ENCODE measurements at regions not wholly inside any gene's neighbourhood (a gene's known extent, or its start where the extent isn't known, plus 50 kb on each side); places are given as distances from the start of the nearest gene placed in this dataset.
"Not testable (repeated sequence)": the region's sequence is repeated elsewhere in the genome, so short reads cannot be mapped to it uniquely, and the experiment has no call there.

- not testable (repeated sequence) for H3K27ac ChIP-seq (ENCODE audit: low read length); H3K9me3 ChIP-seq (ENCODE audit: control insufficient read depth in 1 of 2, low read length in 2 of 2); H3K36me3 ChIP-seq (ENCODE audit: control insufficient read depth in 1 of 2, insufficient read depth in 2 of 2, low read length in 2 of 2); H3K27me3 ChIP-seq (ENCODE audit: low read depth, low read length); H3K4me1 ChIP-seq (ENCODE audit: control insufficient read depth in 1 of 2, insufficient read depth in 2 of 2, low read length in 2 of 2); H3K4me3 ChIP-seq (ENCODE audit: low read depth in 1 of 2, low read length in 2 of 2)
Measured at GRCh38 chr16:33975744-33976143, 516.3 kb downstream of the TP53TG3F start.

GRCh38 chr16:33976521-33976920, 517.1 kb downstream of the TP53TG3F start:
- not testable (repeated sequence) for H3K27me3 ChIP-seq (ENCODE audit: low read depth, low read length); H3K9me3 ChIP-seq (ENCODE audit: control insufficient read depth in 1 of 2, low read length in 2 of 2); H3K4me1 ChIP-seq (ENCODE audit: control insufficient read depth in 1 of 2, insufficient read depth in 2 of 2, low read length in 2 of 2); H3K36me3 ChIP-seq (ENCODE audit: control insufficient read depth in 1 of 2, insufficient read depth in 2 of 2, low read length in 2 of 2); H3K27ac ChIP-seq (ENCODE audit: low read length); H3K4me3 ChIP-seq (ENCODE audit: low read depth in 1 of 2, low read length in 2 of 2)

GRCh38 chr16:33978784-33979183, 519.4 kb downstream of the TP53TG3F start:
- H3K4me3 ChIP-seq (ENCODE audit: low read depth in 1 of 2, low read length in 2 of 2); H3K27ac ChIP-seq (ENCODE audit: low read length); H3K4me1 ChIP-seq (ENCODE audit: control insufficient read depth in 1 of 2, insufficient read depth in 2 of 2, low read length in 2 of 2); H3K9me3 ChIP-seq (ENCODE audit: control insufficient read depth in 1 of 2, low read length in 2 of 2); H3K36me3 ChIP-seq (ENCODE audit: control insufficient read depth in 1 of 2, insufficient read depth in 2 of 2, low read length in 2 of 2); H3K27me3 ChIP-seq (ENCODE audit: low read depth, low read length): not testable (repeated sequence)

- not testable (repeated sequence) for H3K9me3 ChIP-seq (ENCODE audit: control insufficient read depth in 1 of 2, low read length in 2 of 2); H3K36me3 ChIP-seq (ENCODE audit: control insufficient read depth in 1 of 2, insufficient read depth in 2 of 2, low read length in 2 of 2); H3K27ac ChIP-seq (ENCODE audit: low read length); H3K27me3 ChIP-seq (ENCODE audit: low read depth, low read length); H3K4me3 ChIP-seq (ENCODE audit: low read depth in 1 of 2, low read length in 2 of 2); H3K4me1 ChIP-seq (ENCODE audit: control insufficient read depth in 1 of 2, insufficient read depth in 2 of 2, low read length in 2 of 2)
Measured at GRCh38 chr16:33979613-33980012, 520.2 kb downstream of the TP53TG3F start.

GRCh38 chr16:33980736-33981135, 521.3 kb downstream of the TP53TG3F start:
- not testable (repeated sequence) for H3K4me1 ChIP-seq (ENCODE audit: control insufficient read depth in 1 of 2, insufficient read depth in 2 of 2, low read length in 2 of 2); H3K27ac ChIP-seq (ENCODE audit: low read length); H3K27me3 ChIP-seq (ENCODE audit: low read depth, low read length); H3K4me3 ChIP-seq (ENCODE audit: low read depth in 1 of 2, low read length in 2 of 2); H3K9me3 ChIP-seq (ENCODE audit: control insufficient read depth in 1 of 2, low read length in 2 of 2); H3K36me3 ChIP-seq (ENCODE audit: control insufficient read depth in 1 of 2, insufficient read depth in 2 of 2, low read length in 2 of 2)

GRCh38 chr16:33984428-33984827, 525.0 kb downstream of the TP53TG3F start:
- H3K27me3 ChIP-seq (ENCODE audit: low read depth, low read length); H3K4me1 ChIP-seq (ENCODE audit: control insufficient read depth in 1 of 2, insufficient read depth in 2 of 2, low read length in 2 of 2); H3K4me3 ChIP-seq (ENCODE audit: low read depth in 1 of 2, low read length in 2 of 2); H3K36me3 ChIP-seq (ENCODE audit: control insufficient read depth in 1 of 2, insufficient read depth in 2 of 2, low read length in 2 of 2); H3K27ac ChIP-seq (ENCODE audit: low read length); H3K9me3 ChIP-seq (ENCODE audit: control insufficient read depth in 1 of 2, low read length in 2 of 2): not testable (repeated sequence)

- not testable (repeated sequence) for H3K9me3 ChIP-seq (ENCODE audit: control insufficient read depth in 1 of 2, low read length in 2 of 2); H3K4me3 ChIP-seq (ENCODE audit: low read depth in 1 of 2, low read length in 2 of 2); H3K4me1 ChIP-seq (ENCODE audit: control insufficient read depth in 1 of 2, insufficient read depth in 2 of 2, low read length in 2 of 2); H3K27ac ChIP-seq (ENCODE audit: low read length); H3K27me3 ChIP-seq (ENCODE audit: low read depth, low read length); H3K36me3 ChIP-seq (ENCODE audit: control insufficient read depth in 1 of 2, insufficient read depth in 2 of 2, low read length in 2 of 2)
Measured at GRCh38 chr16:33986521-33986920, 527.1 kb downstream of the TP53TG3F start.

GRCh38 chr16:33987348-33987963, 528.0 kb downstream of the TP53TG3F start:
- H3K4me1 ChIP-seq (ENCODE audit: control insufficient read depth in 1 of 2, insufficient read depth in 2 of 2, low read length in 2 of 2); H3K27me3 ChIP-seq (ENCODE audit: low read depth, low read length); H3K27ac ChIP-seq (ENCODE audit: low read length); H3K4me3 ChIP-seq (ENCODE audit: low read depth in 1 of 2, low read length in 2 of 2); H3K9me3 ChIP-seq (ENCODE audit: control insufficient read depth in 1 of 2, low read length in 2 of 2); H3K36me3 ChIP-seq (ENCODE audit: control insufficient read depth in 1 of 2, insufficient read depth in 2 of 2, low read length in 2 of 2): not testable (repeated sequence)

- H3K36me3 ChIP-seq (ENCODE audit: control insufficient read depth in 1 of 2, insufficient read depth in 2 of 2, low read length in 2 of 2); H3K9me3 ChIP-seq (ENCODE audit: control insufficient read depth in 1 of 2, low read length in 2 of 2); H3K4me1 ChIP-seq (ENCODE audit: control insufficient read depth in 1 of 2, insufficient read depth in 2 of 2, low read length in 2 of 2); H3K27me3 ChIP-seq (ENCODE audit: low read depth, low read length); H3K27ac ChIP-seq (ENCODE audit: low read length); H3K4me3 ChIP-seq (ENCODE audit: low read depth in 1 of 2, low read length in 2 of 2): not testable (repeated sequence)
Measured at GRCh38 chr16:33988012-33988411, 528.6 kb downstream of the TP53TG3F start.

- H3K4me1 ChIP-seq (ENCODE audit: control insufficient read depth in 1 of 2, insufficient read depth in 2 of 2, low read length in 2 of 2); H3K27me3 ChIP-seq (ENCODE audit: low read depth, low read length); H3K4me3 ChIP-seq (ENCODE audit: low read depth in 1 of 2, low read length in 2 of 2); H3K9me3 ChIP-seq (ENCODE audit: control insufficient read depth in 1 of 2, low read length in 2 of 2); H3K27ac ChIP-seq (ENCODE audit: low read length); H3K36me3 ChIP-seq (ENCODE audit: control insufficient read depth in 1 of 2, insufficient read depth in 2 of 2, low read length in 2 of 2): not testable (repeated sequence)
Measured at GRCh38 chr16:33990488-33990887, 531.1 kb downstream of the TP53TG3F start.

- not testable (repeated sequence) for H3K4me3 ChIP-seq (ENCODE audit: low read depth in 1 of 2, low read length in 2 of 2); H3K27me3 ChIP-seq (ENCODE audit: low read depth, low read length); H3K36me3 ChIP-seq (ENCODE audit: control insufficient read depth in 1 of 2, insufficient read depth in 2 of 2, low read length in 2 of 2); H3K4me1 ChIP-seq (ENCODE audit: control insufficient read depth in 1 of 2, insufficient read depth in 2 of 2, low read length in 2 of 2); H3K9me3 ChIP-seq (ENCODE audit: control insufficient read depth in 1 of 2, low read length in 2 of 2); H3K27ac ChIP-seq (ENCODE audit: low read length)
Measured at GRCh38 chr16:33992513-33993177, 533.2 kb downstream of the TP53TG3F start.

GRCh38 chr16:33994207-33994606, 534.8 kb downstream of the TP53TG3F start:
- not testable (repeated sequence) for H3K4me3 ChIP-seq (ENCODE audit: low read depth in 1 of 2, low read length in 2 of 2); H3K27me3 ChIP-seq (ENCODE audit: low read depth, low read length); H3K36me3 ChIP-seq (ENCODE audit: control insufficient read depth in 1 of 2, insufficient read depth in 2 of 2, low read length in 2 of 2); H3K9me3 ChIP-seq (ENCODE audit: control insufficient read depth in 1 of 2, low read length in 2 of 2); H3K27ac ChIP-seq (ENCODE audit: low read length); H3K4me1 ChIP-seq (ENCODE audit: control insufficient read depth in 1 of 2, insufficient read depth in 2 of 2, low read length in 2 of 2)
